ACC112 (cell line): ENCODE measurements at regions not wholly inside any gene's neighbourhood (a gene's known extent, or its start where the extent isn't known, plus 50 kb on each side); places are given as distances from the start of the nearest gene placed in this dataset.

ENCODE experiments used
- H2AFZ ChIP-seq: fragments of 200-600 bp; sonication (generic); one replicate; pipeline ENCODE4 v1.6.0; 2017; ENCODE audit warnings: antibody characterized with exemption, low read length; ENCODE audit not compliant: unreplicated experiment
- H3K27ac ChIP-seq: fragments of 200-600 bp; sonication (generic); 2 replicates; pipeline ENCODE4 v1.5.1; 2014; ENCODE audit warnings: low read depth, mild to moderate bottlenecking, antibody characterized with exemption, low read length, moderate library complexity
- H3K27me3 ChIP-seq: fragments of 200-600 bp; sonication (generic); 2 replicates; pipeline ENCODE4 v1.6.1; 2014; ENCODE audit warnings: mild to moderate bottlenecking, antibody characterized with exemption, low read length, moderate library complexity, mixed read lengths; ENCODE audit not compliant: insufficient read depth
- H3K36me3 ChIP-seq: fragments of 200-600 bp; sonication (generic); 2 replicates; pipeline ENCODE4 v1.6.1; 2016; ENCODE audit warnings: mild to moderate bottlenecking, antibody characterized with exemption, low read length, moderate library complexity, mixed read lengths; ENCODE audit not compliant: insufficient read depth
- H3K4me1 ChIP-seq: fragments of 200-600 bp; sonication (generic); one replicate; pipeline ENCODE4 v1.6.1; 2016; ENCODE audit warnings: low read length, mixed read lengths; ENCODE audit not compliant: insufficient read depth, unreplicated experiment, control insufficient read depth
- H3K4me3 ChIP-seq: fragments of 200-600 bp; sonication (generic); 2 replicates; pipeline ENCODE4 v1.5.1; 2014; ENCODE audit warnings: mild to moderate bottlenecking, low read depth, low read length
- H3K79me2 ChIP-seq: fragments of 200-600 bp; sonication (generic); one replicate; pipeline ENCODE4 v1.6.0; 2016; ENCODE audit warnings: low read length; ENCODE audit not compliant: control insufficient read depth, unreplicated experiment, insufficient read depth

- H3K79me2 ChIP-seq, result no peaks in the 10 kb centered on the region
- no peak overlapping the region for H2AFZ ChIP-seq
- no peaks in the 10 kb centered on the region for H3K27me3 ChIP-seq
- H3K4me1 ChIP-seq, result no peaks in the 10 kb centered on the region
- H3K36me3 ChIP-seq, result no peaks in the 10 kb centered on the region
- no peak overlapping the region for H3K4me3 ChIP-seq
- no peak overlapping the region for H3K27ac ChIP-seq
Observed at GRCh38 chr17:71914042-71914441, 206.8 kb upstream of the SOX9 start.

GRCh38 chr17:71914812-71915211 lies 206.0 kb upstream of the SOX9 start:
- Histone ChIP-seq H3K27me3 (no peaks in the 10 kb centered on the region), H3K4me1 (no peaks in the 10 kb centered on the region), H3K27ac (no peak overlapping the region), H3K79me2 (no peaks in the 10 kb centered on the region), H3K36me3 (no peaks in the 10 kb centered on the region), H2AFZ (no peak overlapping the region), H3K4me3 (no peak overlapping the region)

- peaks cover 14% of the 10 kb centered on the region for H3K4me1 ChIP-seq
- H3K27me3 ChIP-seq, result no peaks in the 10 kb centered on the region
- no peaks in the 10 kb centered on the region for H3K36me3 ChIP-seq
- H3K79me2 ChIP-seq, result no peaks in the 10 kb centered on the region
- no peak overlapping the region for H3K27ac ChIP-seq
- no peak overlapping the region for H3K4me3 ChIP-seq
- H2AFZ ChIP-seq, result no peak overlapping the region
Observed at GRCh38 chr17:71917715-71918114, 203.1 kb upstream of the SOX9 start.

GRCh38 chr17:71919186-71919585 lies 201.6 kb upstream of the SOX9 start:
- Histone ChIP-seq H3K79me2 (no peaks in the 10 kb centered on the region), H3K4me1 (peaks cover 19% of the 10 kb centered on the region), H3K27ac (no peak overlapping the region), H2AFZ (no peak overlapping the region), H3K36me3 (no peaks in the 10 kb centered on the region), H3K4me3 (no peak overlapping the region), H3K27me3 (no peaks in the 10 kb centered on the region)

- no peak overlapping the region for H2AFZ ChIP-seq
- no peaks in the 10 kb centered on the region for H3K36me3 ChIP-seq
- no peaks in the 10 kb centered on the region for H3K27me3 ChIP-seq
- H3K4me1 ChIP-seq, result peaks cover 19% of the 10 kb centered on the region
- H3K27ac ChIP-seq, result no peak overlapping the region
- no peaks in the 10 kb centered on the region for H3K79me2 ChIP-seq
- no peak overlapping the region for H3K4me3 ChIP-seq
Observed at GRCh38 chr17:71919896-71920295, 200.9 kb upstream of the SOX9 start.

- Histone ChIP-seq H3K79me2 (no peaks in the 10 kb centered on the region), H3K4me3 (no peak overlapping the region), H3K27me3 (no peaks in the 10 kb centered on the region), H3K36me3 (no peaks in the 10 kb centered on the region), H2AFZ (no peak overlapping the region), H3K4me1 (peaks cover 25% of the 10 kb centered on the region), H3K27ac (peak overlapping the region; percentile 47)
Observed at GRCh38 chr17:71921796-71922195, 199.0 kb upstream of the SOX9 start.

GRCh38 chr17:71922439-71922838 lies 198.4 kb upstream of the SOX9 start:
- Histone ChIP-seq H3K4me3 (no peak overlapping the region), H3K4me1 (peaks cover 26% of the 10 kb centered on the region), H2AFZ (peak overlapping the region; percentile 50), H3K79me2 (no peaks in the 10 kb centered on the region), H3K27ac (peak overlapping the region; percentile 47), H3K27me3 (no peaks in the 10 kb centered on the region), H3K36me3 (no peaks in the 10 kb centered on the region)

GRCh38 chr17:71926746-71927398 lies 193.9 kb upstream of the SOX9 start:
- peaks cover 21% of the 10 kb centered on the region for H3K4me1 ChIP-seq
- H3K79me2 ChIP-seq, result no peaks in the 10 kb centered on the region
- no peaks in the 10 kb centered on the region for H3K27me3 ChIP-seq
- no peak overlapping the region for H2AFZ ChIP-seq
- H3K4me3 ChIP-seq, result no peak overlapping the region
- no peak overlapping the region for H3K27ac ChIP-seq
- H3K36me3 ChIP-seq, result no peaks in the 10 kb centered on the region

- Histone ChIP-seq H3K4me3 (no peak overlapping the region), H3K27me3 (no peaks in the 10 kb centered on the region), H3K4me1 (no peaks in the 10 kb centered on the region), H2AFZ (no peak overlapping the region), H3K36me3 (no peaks in the 10 kb centered on the region), H3K27ac (no peak overlapping the region), H3K79me2 (no peaks in the 10 kb centered on the region)
Observed at GRCh38 chr17:71933306-71933705, 187.5 kb upstream of the SOX9 start.

GRCh38 chr17:71934520-71934919 lies 186.3 kb upstream of the SOX9 start:
- Histone ChIP-seq H3K27ac (no peak overlapping the region), H3K4me1 (no peaks in the 10 kb centered on the region), H3K4me3 (no peak overlapping the region), H2AFZ (no peak overlapping the region), H3K36me3 (no peaks in the 10 kb centered on the region), H3K27me3 (no peaks in the 10 kb centered on the region), H3K79me2 (no peaks in the 10 kb centered on the region)

GRCh38 chr17:71935341-71935740 lies 185.5 kb upstream of the SOX9 start:
- Histone ChIP-seq H2AFZ (no peak overlapping the region), H3K79me2 (no peaks in the 10 kb centered on the region), H3K4me3 (no peak overlapping the region), H3K27ac (no peak overlapping the region), H3K27me3 (no peaks in the 10 kb centered on the region), H3K4me1 (no peaks in the 10 kb centered on the region), H3K36me3 (no peaks in the 10 kb centered on the region)
